GM23248 (cell line): ENCODE measurements at regions not wholly inside any gene's neighbourhood (a gene's known extent, or its start where the extent isn't known, plus 50 kb on each side); places are given as distances from the start of the nearest gene placed in this dataset.
A peak's percentile ranks its signal among the peaks of the same experiment; 100 is the strongest.

Source experiments
- DNase-seq: peaks from one replicate; pipeline ENCODE4 v3.0.0-alpha.2; 2015
- H2AFZ ChIP-seq: fragments of 200-600 bp; sonication (generic); 2 replicates; pipeline ENCODE4 v1.6.1; 2016; ENCODE audit warnings: antibody characterized with exemption
- H3F3A ChIP-seq: fragments of 200-600 bp; sonication (generic); 2 replicates; pipeline ENCODE4 v1.6.1; 2016; ENCODE audit warnings: mild to moderate bottlenecking, antibody characterized with exemption, mixed run types; ENCODE audit not compliant: insufficient read depth
- H3K27ac ChIP-seq: fragments of 200-600 bp; sonication (generic); 2 replicates; pipeline ENCODE4 v1.5.1; 2016; ENCODE audit warnings: mild to moderate bottlenecking
- H3K27me3 ChIP-seq: fragments of 200-600 bp; sonication (generic); replicated peaks from 2 replicates; pipeline ENCODE4 v1.6.1; 2016; ENCODE audit warnings: mild to moderate bottlenecking; ENCODE audit not compliant: insufficient read depth
- H3K36me3 ChIP-seq: fragments of 200-600 bp; sonication (generic); 2 replicates; pipeline ENCODE4 v1.6.1; 2016; ENCODE audit warnings: low read depth, mild to moderate bottlenecking
- H3K4me1 ChIP-seq: fragments of 200-600 bp; sonication (generic); 2 replicates; pipeline ENCODE4 v1.6.1; 2016; ENCODE audit warnings: mild to moderate bottlenecking; ENCODE audit not compliant: insufficient read depth
- H3K4me2 ChIP-seq: fragments of 200-600 bp; sonication (generic); one replicate; pipeline ENCODE4 v1.6.1; 2016; ENCODE audit warnings: mild to moderate bottlenecking; ENCODE audit not compliant: unreplicated experiment
- H3K4me3 ChIP-seq: fragments of 200-600 bp; sonication (generic); 2 replicates; pipeline ENCODE4 v1.5.1; 2016; ENCODE audit warnings: mild to moderate bottlenecking
- H3K79me2 ChIP-seq: fragments of 200-600 bp; sonication (generic); 2 replicates; pipeline ENCODE4 v1.6.1; 2016; ENCODE audit warnings: mild to moderate bottlenecking; ENCODE audit not compliant: insufficient read depth
- H3K9ac ChIP-seq: fragments of 200-600 bp; sonication (generic); 2 replicates; pipeline ENCODE4 v1.6.1; 2016; ENCODE audit warnings: mild to moderate bottlenecking
- H3K9me2 ChIP-seq: fragments of 200-600 bp; sonication (generic); 2 replicates; pipeline ENCODE4 v1.6.1; 2016; ENCODE audit warnings: mixed run types, mild to moderate bottlenecking, moderate library complexity; ENCODE audit not compliant: insufficient read depth
- H3K9me3 ChIP-seq: fragments of 200-600 bp; sonication (generic); one replicate; pipeline ENCODE4 v1.6.1; 2017; ENCODE audit warnings: low read depth
- H4K20me1 ChIP-seq: fragments of 200-600 bp; sonication (generic); 2 replicates; pipeline ENCODE4 v1.6.0; 2016; ENCODE audit not compliant: insufficient read depth
- EZH2 ChIP-seq: fragments of 200-600 bp; sonication (generic); IDR thresholded peaks from 2 replicates; pipeline ENCODE4 v1.6.1; 2018; ENCODE audit warnings: antibody characterized with exemption, mild to moderate bottlenecking; ENCODE audit not compliant: insufficient read depth, poor library complexity, severe bottlenecking
- EZH2phosphoT487 ChIP-seq: fragments of 200-600 bp; sonication (generic); IDR thresholded peaks from 2 replicates; pipeline ENCODE4 v1.6.1; 2018; ENCODE audit warnings: antibody characterized with exemption, moderate library complexity, mild to moderate bottlenecking, low read depth; ENCODE audit not compliant: insufficient read depth
- WGBS, 2 experiments: methylation state at CpG; one replicate each; pipeline ENCODE4 v1.1.6; 2015 to 2017; ENCODE audit warnings: low lambda C conversion rate in 2 of 2, low coverage in 1 of 2; ENCODE audit errors: missing lambda C conversion rate in 2 of 2; 5-methylcytosine and 5-hydroxymethylcytosine counted together
- in situ Hi-C: fragments of 300-500 bp; cut with MboI; formaldehyde crosslinking; loops from 2 replicates; pipeline ENCODE4 v1.15.0; 2020

- DNase-seq: no peak
- in situ Hi-C loops: no loop called here
- TF ChIP-seq EZH2phosphoT487 (no peak), EZH2 (no peak)
- no peaks in the 10 kb centered on the region for H3K27me3 ChIP-seq
- no peak overlapping the region for H3K27ac ChIP-seq
- no peaks in the 10 kb centered on the region for H4K20me1 ChIP-seq
- H2AFZ ChIP-seq: no peak overlapping the region
- H3K4me2 ChIP-seq: no peak overlapping the region
- no peak overlapping the region for H3K9ac ChIP-seq
- no peaks in the 10 kb centered on the region for H3K79me2 ChIP-seq
- 0% methylated on average over 2 of the region's 2 CpGs for WGBS, 2 experiments
- no peaks in the 10 kb centered on the region for H3K9me3 ChIP-seq
- H3K9me2 ChIP-seq: no peaks in the 10 kb centered on the region
- H3K36me3 ChIP-seq: no peaks in the 10 kb centered on the region
- peaks cover 36% of the 10 kb centered on the region for H3K4me1 ChIP-seq
- peaks cover 21% of the 10 kb centered on the region for H3F3A ChIP-seq
- H3K4me3 ChIP-seq: no peak overlapping the region
Observed at GRCh38 chr1:115194506-115194905, 105.2 kb upstream of the TSPAN2 start.

GRCh38 chr1:115193046-115193828 is 103.9 kb upstream of the TSPAN2 start:
- H3K36me3 ChIP-seq: no peaks in the 10 kb centered on the region
- no peak overlapping the region for H3K9ac ChIP-seq
- H4K20me1 ChIP-seq: no peaks in the 10 kb centered on the region
- peaks cover 33% of the 10 kb centered on the region for H3F3A ChIP-seq
- H3K79me2 ChIP-seq: no peaks in the 10 kb centered on the region
- no peak for DNase-seq
- TF ChIP-seq EZH2phosphoT487 (no peak), EZH2 (no peak)
- 53 to 62% methylated on average over 3 of the region's 3 CpGs for WGBS, 2 experiments
- H3K4me1 ChIP-seq: peaks cover 36% of the 10 kb centered on the region
- H3K9me3 ChIP-seq: no peaks in the 10 kb centered on the region
- no peak overlapping the region for H3K4me2 ChIP-seq
- no peaks in the 10 kb centered on the region for H3K9me2 ChIP-seq
- H2AFZ ChIP-seq: no peak overlapping the region
- no peaks in the 10 kb centered on the region for H3K27me3 ChIP-seq
- in situ Hi-C loops: no loop called here
- no peak overlapping the region for H3K4me3 ChIP-seq
- no peak overlapping the region for H3K27ac ChIP-seq

- in situ Hi-C loops: no loop called here
- H2AFZ ChIP-seq: no peak overlapping the region
- H3K4me2 ChIP-seq: no peak overlapping the region
- H3K4me1 ChIP-seq: peaks cover 36% of the 10 kb centered on the region
- peaks cover 33% of the 10 kb centered on the region for H3F3A ChIP-seq
- peak; percentile 49 for DNase-seq
- H3K79me2 ChIP-seq: no peaks in the 10 kb centered on the region
- H3K27ac ChIP-seq: no peak overlapping the region
- H3K36me3 ChIP-seq: no peaks in the 10 kb centered on the region
- no peak overlapping the region for H3K4me3 ChIP-seq
- no peaks in the 10 kb centered on the region for H4K20me1 ChIP-seq
- H3K9ac ChIP-seq: no peak overlapping the region
- H3K27me3 ChIP-seq: no peaks in the 10 kb centered on the region
- H3K9me3 ChIP-seq: no peaks in the 10 kb centered on the region
- TF ChIP-seq EZH2phosphoT487 (no peak), EZH2 (no peak)
- no peaks in the 10 kb centered on the region for H3K9me2 ChIP-seq
- WGBS, 2 experiments: 77 to 79% methylated on average over 7 of the region's 7 CpGs
Observed at GRCh38 chr1:115192200-115192767, 103.0 kb upstream of the TSPAN2 start.

- H3K4me1 ChIP-seq: peaks cover 36% of the 10 kb centered on the region
- no peak overlapping the region for H3K4me2 ChIP-seq
Observed at GRCh38 chr1:115191691-115192090, 102.4 kb upstream of the TSPAN2 start.

More at GRCh38 chr1:115191691-115192090, 102.4 kb upstream of the TSPAN2 start:
- WGBS, 2 experiments: 88 to 92% methylated on average over 3 of the region's 3 CpGs
- Histone ChIP-seq H3K9me2 (no peaks in the 10 kb centered on the region), H3K9ac (no peak overlapping the region), H3K27me3 (no peaks in the 10 kb centered on the region), H3K4me3 (no peak overlapping the region), H3K79me2 (no peaks in the 10 kb centered on the region), H4K20me1 (no peaks in the 10 kb centered on the region), H3K36me3 (no peaks in the 10 kb centered on the region), H2AFZ (no peak overlapping the region), H3K9me3 (no peaks in the 10 kb centered on the region), H3K27ac (no peak overlapping the region), H3F3A (peaks cover 33% of the 10 kb centered on the region)
- no peak for TF ChIP-seq EZH2
- no peak for TF ChIP-seq EZH2phosphoT487
- in situ Hi-C loops: no loop called here
- no peak for DNase-seq
